ENCODE measurements at regions not wholly inside any gene's neighbourhood (a gene's known extent, or its start where the extent isn't known, plus 50 kb on each side); places are given as distances from the start of the nearest gene placed in this dataset.

DNA sequence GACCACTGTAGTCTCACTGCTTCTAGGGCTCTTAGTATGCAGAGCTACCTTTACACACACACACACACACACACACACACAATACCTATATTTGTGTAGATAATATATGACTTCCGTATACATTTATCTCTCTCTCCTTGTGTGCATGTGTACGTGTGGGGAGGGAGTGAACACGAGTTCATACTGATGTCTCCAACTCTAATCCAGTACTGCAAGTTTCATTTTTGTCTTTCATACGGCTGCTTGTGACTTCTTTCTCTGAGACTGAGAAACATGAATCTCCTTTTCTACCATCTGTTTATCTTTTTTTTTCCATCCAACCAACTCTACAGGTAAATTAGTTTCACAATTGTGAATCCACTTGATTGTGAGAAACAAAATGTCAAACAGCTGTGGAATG is 1229.5 kb upstream of the AGA start:
- no peak for TF ChIP-seq YY1 (IDR thresholded peaks at IDR 0.05; ENCODE audit: insufficient read depth, insufficient read length)
- TF ChIP-seq SUZ12 (IDR thresholded peaks at IDR 0.05; ENCODE audit: extremely low read depth, insufficient read depth, insufficient read length): no peak

Measured in NT2/D1 (cell line).